H1 (cell line): ENCODE measurements at regions not wholly inside any gene's neighbourhood (a gene's known extent, or its start where the extent isn't known, plus 50 kb on each side); places are given as distances from the start of the nearest gene placed in this dataset.

Experiments
- CTCF ChIA-PET: fragments of 300-600 bp; sonication (Branson Sonifier 250); formaldehyde crosslinking; loops from one replicate; lab custom pipeline; 2021; ENCODE audit not compliant: partially characterized antibody; lab: Charles Lee
- POLR2A ChIA-PET: fragments of 300-600 bp; sonication (Branson Sonifier 250); formaldehyde crosslinking; loops from one replicate; lab custom pipeline; 2021; ENCODE audit warnings: inconsistent platforms; ENCODE audit not compliant: partially characterized antibody; lab: Charles Lee
- DNase-seq, 2 experiments: peaks; one replicate each; pipeline versions ENCODE4 v3.0.0 to v3.0.0-alpha.2; 2010 to 2022; ENCODE audit warnings: low spot score in 2 of 2, low read depth in 1 of 2, mixed read lengths in 1 of 2
- FAIRE-seq: peaks from 2 replicates; lab custom pipeline; 2011; peaks lifted over from hg19 to GRCh38; lab: Jason Lieb, UNC
- H2AFZ ChIP-seq: 2 replicates; pipeline ENCODE4 v1.8.1; 2012; ENCODE audit warnings: low read length, inconsistent platforms
- H2AK5ac ChIP-seq: 2 replicates; pipeline ENCODE4 v1.6.1; 2013; ENCODE audit warnings: low read depth, low read length
- H2BK120ac ChIP-seq: replicated peaks from 2 replicates; pipeline ENCODE3; 2013; ENCODE audit warnings: low read depth, low read length, inconsistent platforms
- H2BK12ac ChIP-seq: 2 replicates; pipeline ENCODE4 v1.6.1; 2013; ENCODE audit warnings: low read depth, low read length
- H2BK15ac ChIP-seq: 2 replicates; pipeline ENCODE4 v1.6.1; 2013; ENCODE audit warnings: low read length
- H2BK20ac ChIP-seq: 2 replicates; pipeline ENCODE4 v1.6.1; 2013; ENCODE audit warnings: low read length
- H2BK5ac ChIP-seq: 2 replicates; pipeline ENCODE4 v1.6.1; 2013; ENCODE audit warnings: low read depth, low read length
- H3K14ac ChIP-seq: 2 replicates; pipeline ENCODE4 v1.6.1; 2013; ENCODE audit warnings: inconsistent platforms; ENCODE audit not compliant: insufficient read length
- H3K18ac ChIP-seq: 2 replicates; pipeline ENCODE4 v1.6.1; 2013; ENCODE audit warnings: low read length; ENCODE audit errors: extremely low read depth
- H3K23ac ChIP-seq: 2 replicates; pipeline ENCODE4 v1.6.1; 2013; ENCODE audit warnings: inconsistent platforms; ENCODE audit not compliant: insufficient read length
- H3K23me2 ChIP-seq: 2 replicates; pipeline ENCODE4 v1.6.1; 2013; ENCODE audit warnings: low read depth, low read length
- H3K27ac ChIP-seq: 2 replicates; pipeline ENCODE4 v1.6.1; 2011; ENCODE audit warnings: low read depth, low read length, inconsistent platforms
- H3K27me3 ChIP-seq, 4 experiments: replicated peaks in 1 of 4; 1 replicate in 1 of 4; 2 replicates in 3 of 4; pipeline versions ENCODE4 v1.6.1 to v1.8.1; 2011 to 2013; ENCODE audit warnings: low read length in 3 of 4, mild to moderate bottlenecking in 3 of 4, inconsistent platforms in 2 of 4, mixed read lengths in 2 of 4, moderate library complexity in 1 of 4; ENCODE audit not compliant: control insufficient read depth in 3 of 4, insufficient read depth in 3 of 4; ENCODE audit errors: extremely low read depth in 1 of 4
- H3K36me3 ChIP-seq, 4 experiments: 2 replicates each; pipeline versions ENCODE4 v1.6.1 to v1.8.1; 2011 to 2013; ENCODE audit warnings: mild to moderate bottlenecking in 4 of 4, low read length in 3 of 4, moderate library complexity in 2 of 4, control low read depth in 1 of 4, inconsistent platforms in 1 of 4; ENCODE audit not compliant: insufficient read depth in 4 of 4, control insufficient read depth in 2 of 4
- H3K4ac ChIP-seq: replicated peaks from 2 replicates; pipeline ENCODE3; 2013; ENCODE audit warnings: low read length, low read depth, mixed read lengths, inconsistent platforms; ENCODE audit not compliant: insufficient read length
- H3K4me1 ChIP-seq, 4 experiments: replicated peaks in 1 of 4; 1 replicate in 1 of 4; 2 replicates in 3 of 4; pipeline versions ENCODE4 v1.6.1 to v1.8.1; 2011 to 2013; ENCODE audit warnings: low read length in 3 of 4, inconsistent platforms in 2 of 4, mixed read lengths in 1 of 4; ENCODE audit not compliant: insufficient read depth in 4 of 4, control insufficient read depth in 3 of 4
- H3K4me2 ChIP-seq, 2 experiments: 2 replicates each; pipeline versions ENCODE4 v1.6.1 to v1.8.1; 2011 to 2013; ENCODE audit warnings: low read depth in 2 of 2, low read length in 2 of 2, control low read depth in 1 of 2, inconsistent platforms in 1 of 2, mild to moderate bottlenecking in 1 of 2; ENCODE audit not compliant: insufficient read depth in 1 of 2
- H3K4me3 ChIP-seq, 4 experiments: fragments of 200-600, 300-600 bp in 1 of 4; sonication (generic), shearing (Covaris generic), sonication (Bioruptor Twin) in 1 of 4; 2 replicates each; pipeline versions ENCODE4 v1.5.1 to v1.8.1; 2011 to 2016; ENCODE audit warnings: low read length in 4 of 4, low read depth in 3 of 4, control low read depth in 2 of 4, inconsistent platforms in 2 of 4, mild to moderate bottlenecking in 2 of 4, mixed read lengths in 1 of 4, moderate library complexity in 1 of 4; ENCODE audit not compliant: insufficient read depth in 2 of 4; ENCODE audit errors: extremely low read depth in 1 of 4
- H3K56ac ChIP-seq: replicated peaks from 2 replicates; pipeline ENCODE3; 2013; ENCODE audit warnings: low read depth, mild to moderate bottlenecking, mixed read lengths, low read length, inconsistent platforms; ENCODE audit not compliant: insufficient read length
- H3K79me1 ChIP-seq: 2 replicates; pipeline ENCODE4 v1.6.1; 2013; ENCODE audit warnings: low read depth, low read length, control low read depth
- H3K79me2 ChIP-seq, 2 experiments: 2 replicates each; pipeline versions ENCODE4 v1.6.1 to v1.8.1; 2012 to 2013; ENCODE audit warnings: low read length in 2 of 2, mild to moderate bottlenecking in 2 of 2, inconsistent platforms in 1 of 2; ENCODE audit not compliant: insufficient read depth in 2 of 2, control insufficient read depth in 1 of 2
- H3K9ac ChIP-seq, 4 experiments: replicated peaks in 1 of 4; 1 replicate in 1 of 4; 2 replicates in 3 of 4; pipeline versions ENCODE4 v1.6.1 to v1.8.1; 2011 to 2013; ENCODE audit warnings: low read depth in 3 of 4, low read length in 3 of 4, control low read depth in 2 of 4, mild to moderate bottlenecking in 2 of 4, moderate library complexity in 2 of 4, inconsistent platforms in 1 of 4; ENCODE audit errors: extremely low read depth in 1 of 4
- H3K9me3 ChIP-seq, 2 experiments: 2 replicates each; pipeline versions ENCODE4 v1.6.1 to v1.8.1; 2012 to 2013; ENCODE audit warnings: mild to moderate bottlenecking in 2 of 2, moderate library complexity in 2 of 2, control low read depth in 1 of 2, inconsistent platforms in 1 of 2, low read depth in 1 of 2, low read length in 1 of 2, mixed read lengths in 1 of 2; ENCODE audit not compliant: insufficient read depth in 2 of 2
- H4K20me1 ChIP-seq, 2 experiments: replicated peaks in 1 of 2; 2 replicates each; pipeline versions ENCODE3 to v1.8.1; 2011 to 2013; ENCODE audit warnings: inconsistent platforms in 2 of 2, low read length in 2 of 2, mild to moderate bottlenecking in 1 of 2; ENCODE audit not compliant: insufficient read depth in 2 of 2, control insufficient read depth in 1 of 2
- H4K5ac ChIP-seq: 2 replicates; pipeline ENCODE4 v1.6.1; 2013; ENCODE audit warnings: low read length, low read depth, mixed read lengths, inconsistent platforms; ENCODE audit not compliant: insufficient read length
- H4K8ac ChIP-seq: 2 replicates; pipeline ENCODE4 v1.8.0; 2013; ENCODE audit warnings: mild to moderate bottlenecking, moderate library complexity, low read length, inconsistent platforms; ENCODE audit not compliant: insufficient read depth; ENCODE audit errors: extremely low read depth
- H4K91ac ChIP-seq: replicated peaks from 2 replicates; pipeline ENCODE3; 2013; ENCODE audit warnings: low read length, mixed read lengths, inconsistent platforms; ENCODE audit not compliant: insufficient read length
- CREB1 ChIP-seq: IDR thresholded peaks from 2 replicates; pipeline ENCODE4 v1.6.1; 2012; ENCODE audit warnings: inconsistent platforms
- EGR1 ChIP-seq: IDR thresholded peaks from 2 replicates; pipeline ENCODE4 v1.6.1; 2011; ENCODE audit warnings: low read depth, low read length, borderline replicate concordance
- EP300 ChIP-seq, 2 experiments: IDR thresholded peaks; 1 replicate in 1 of 2; 2 replicates in 1 of 2; pipeline ENCODE4 v1.6.1; 2011 to 2012; ENCODE audit warnings: low read depth in 2 of 2, low read length in 2 of 2, mild to moderate bottlenecking in 2 of 2, borderline replicate concordance in 1 of 2, inconsistent platforms in 1 of 2, moderate library complexity in 1 of 2
- KDM4A ChIP-seq: IDR thresholded peaks from one replicate; pipeline ENCODE4 v1.7.1; 2012; ENCODE audit warnings: low read depth, mild to moderate bottlenecking, moderate library complexity, low read length, inconsistent platforms; ENCODE audit not compliant: severe bottlenecking
- PHF8 ChIP-seq: fragments of 200-600 bp; sonication (generic); conservative IDR thresholded peaks from 2 replicates; pipeline ENCODE4 v1.7.1; 2012; ENCODE audit warnings: low read depth, mild to moderate bottlenecking, inconsistent platforms, low read length, moderate library complexity
- TAF1 ChIP-seq: IDR thresholded peaks from 2 replicates; pipeline ENCODE4 v1.6.1; 2011; ENCODE audit warnings: mild to moderate bottlenecking, low read depth, low read length
- TAF7 ChIP-seq: optimal IDR thresholded peaks from 2 replicates; pipeline ENCODE3; 2011; ENCODE audit warnings: low read depth, mild to moderate bottlenecking, inconsistent platforms, low read length, moderate library complexity, borderline replicate concordance
- USF2 ChIP-seq: IDR thresholded peaks from 2 replicates; pipeline ENCODE4 v1.6.1; 2011; ENCODE audit warnings: low read length, improper control_type of control experiment
- WGBS, 2 experiments: shearing (Covaris generic) in 1 of 2; methylation state at CpG; one replicate each; pipeline versions ENCODE4 v1.1.6 to v1.1.7; 2013 to 2015; ENCODE audit warnings: low lambda C conversion rate in 2 of 2, mixed read lengths in 2 of 2, inconsistent platforms in 1 of 2, low coverage in 1 of 2, missing lambda C conversion rate in 1 of 2; ENCODE audit not compliant: insufficient replicate concordance in 2 of 2, insufficient coverage in 1 of 2, insufficient read length in 1 of 2; ENCODE audit errors: extremely low coverage in 1 of 2, missing lambda C conversion rate in 1 of 2; 5-methylcytosine and 5-hydroxymethylcytosine counted together

- no peak overlapping the region for H3K14ac ChIP-seq
- H3K79me2 ChIP-seq = no peaks in the 10 kb centered on the region
- no peak for TF ChIP-seq PHF8
- no peak for TF ChIP-seq EP300 (IDR thresholded peaks at IDR 0.05; ENCODE audit: borderline replicate concordance in 1 of 2, low read depth in 2 of 2, low read length in 2 of 2)
- TF ChIP-seq USF2 = no peak
- TF ChIP-seq TAF1 = no peak
- no peak for TF ChIP-seq CREB1
- no peak for TF ChIP-seq TAF7
- no peak for TF ChIP-seq KDM4A
- TF ChIP-seq EGR1 = no peak
- TF ChIP-seq, all 59 proteins: peak for 0
- 89% methylated on average over 4 of the region's 4 CpGs; no CpG with 5 or more reads in 1 of the 2 experiments for WGBS, 2 experiments
- ChIA-PET POLR2A (interaction anchor here (0.7 kb wide), 1 partner anchor 24 kb away, joined by 3 read pairs; no protein-coding TSS in a partner anchor), CTCF (no interaction called here)
- Histone ChIP-seq H3K36me3 (no peaks in the 10 kb centered on the region), H3K27ac (no peak overlapping the region), H3K4ac (no peak overlapping the region), H3K27me3 (no peaks in the 10 kb centered on the region), H2AFZ (no peak overlapping the region), H3K23me2 (peaks cover 1% of the 10 kb centered on the region; the same call in 1 of the 2 replicates), H4K5ac (no peak overlapping the region), H2BK5ac (no peak overlapping the region), H3K18ac (no peak overlapping the region), H3K4me2 (no peak overlapping the region), H3K56ac (no peak overlapping the region), H3K23ac (no peak overlapping the region), H4K8ac (peak overlapping the region; percentile 41; the same call in 1 of the 2 replicates), H3K4me3 (no peak overlapping the region), H2BK15ac (no peak overlapping the region), H3K4me1 (no peaks in the 10 kb centered on the region), H4K20me1 (no peaks in the 10 kb centered on the region), H3K79me1 (no peaks in the 10 kb centered on the region), H2AK5ac (no peak overlapping the region), H4K91ac (no peak overlapping the region), H2BK120ac (no peak overlapping the region), H3K9me3 (peaks cover 11 to 13% of the 10 kb centered on the region in 2 experiments; a peak in 3 of 4 replicates), H2BK12ac (no peak overlapping the region), H2BK20ac (no peak overlapping the region), H3K9ac (no peak overlapping the region)
- FAIRE-seq = no peak
- no peak for DNase-seq
These were observed 644.7 kb upstream of the DPP6 start for GRCh38 chr7:153407291-153408046.
